SW 1271 (cell line): ENCODE measurements at regions not wholly inside any gene's neighbourhood (a gene's known extent, or its start where the extent isn't known, plus 50 kb on each side); places are given as distances from the start of the nearest gene placed in this dataset.
A peak's percentile ranks its signal among the peaks of the same experiment; 100 is the strongest.
"Not testable (repeated sequence)": the region's sequence is repeated elsewhere in the genome, so short reads cannot be mapped to it uniquely, and the experiment has no call there.

Source experiments
- DNase-seq, 2 experiments: peaks; one replicate each; lab custom pipeline; 2025; lab: John Stamatoyannopoulos, UW

GRCh38 chr4:45475548-45475947 lies 648.3 kb downstream of the GABRG1 start:
- DNase-seq: no peak

GRCh38 chr4:45472490-45472889 lies 651.4 kb downstream of the GABRG1 start:
- DNase-seq: no peak

- DNase-seq: no peak
Observed at GRCh38 chr4:45471335-45471734, 652.5 kb downstream of the GABRG1 start.

- DNase-seq: no peak
Observed at GRCh38 chr4:45467157-45467556, 656.7 kb downstream of the GABRG1 start.

- not testable (repeated sequence) for DNase-seq
Observed at GRCh38 chr4:45460157-45460556, 663.7 kb downstream of the GABRG1 start.

GRCh38 chr4:45455217-45455616 lies 668.6 kb downstream of the GABRG1 start:
- no peak for DNase-seq

GRCh38 chr4:45453258-45453853 lies 670.5 kb downstream of the GABRG1 start:
- peak; percentile 2 to 60 for DNase-seq

- peak in 1 of 2 experiments; percentile 26 for DNase-seq
Observed at GRCh38 chr4:45442466-45442865, 681.4 kb downstream of the GABRG1 start.

- no peak for DNase-seq
Observed at GRCh38 chr4:45438047-45438446, 685.8 kb downstream of the GABRG1 start.

- no peak for DNase-seq
Observed at GRCh38 chr4:45437381-45437780, 686.5 kb downstream of the GABRG1 start.

GRCh38 chr4:45425135-45425534 lies 698.7 kb downstream of the GABRG1 start:
- no peak for DNase-seq

- no peak for DNase-seq
Observed at GRCh38 chr4:45423896-45424295, 697.5 kb upstream of the GNPDA2 start.

- not testable (repeated sequence) for DNase-seq
Observed at GRCh38 chr4:45420091-45420674, 693.8 kb upstream of the GNPDA2 start.

GRCh38 chr4:45410701-45411210 lies 684.4 kb upstream of the GNPDA2 start:
- DNase-seq: no peak

GRCh38 chr4:45409536-45409935 lies 683.2 kb upstream of the GNPDA2 start:
- DNase-seq: no peak

GRCh38 chr4:45408996-45409395 lies 682.6 kb upstream of the GNPDA2 start:
- no peak for DNase-seq

GRCh38 chr4:45399116-45399515 lies 672.8 kb upstream of the GNPDA2 start:
- DNase-seq: no peak

GRCh38 chr4:45385306-45385705 lies 659.0 kb upstream of the GNPDA2 start:
- no peak for DNase-seq

- DNase-seq: no peak
Observed at GRCh38 chr4:45370408-45370807, 644.1 kb upstream of the GNPDA2 start.

GRCh38 chr4:45368832-45369231 lies 642.5 kb upstream of the GNPDA2 start:
- no peak for DNase-seq

GRCh38 chr4:45363931-45364330 lies 637.6 kb upstream of the GNPDA2 start:
- no peak for DNase-seq

- DNase-seq: no peak
Observed at GRCh38 chr4:45358573-45359506, 632.5 kb upstream of the GNPDA2 start.

GRCh38 chr4:45353161-45353560 lies 626.8 kb upstream of the GNPDA2 start:
- no peak for DNase-seq
